NB4 (cell line): ENCODE measurements at regions not wholly inside any gene's neighbourhood (a gene's known extent, or its start where the extent isn't known, plus 50 kb on each side); places are given as distances from the start of the nearest gene placed in this dataset.

Source experiments
- TF ChIP-seq, protein P1 (sequence below): IDR thresholded peaks from one replicate; pipeline ENCODE4 v1.5.1; 2012; ENCODE audit warnings: low read depth, low read length
- TF ChIP-seq, protein P2 (sequence below): IDR thresholded peaks from 2 replicates; pipeline ENCODE4 v1.6.1; 2011; ENCODE audit warnings: low read depth, low read length

DNA sequence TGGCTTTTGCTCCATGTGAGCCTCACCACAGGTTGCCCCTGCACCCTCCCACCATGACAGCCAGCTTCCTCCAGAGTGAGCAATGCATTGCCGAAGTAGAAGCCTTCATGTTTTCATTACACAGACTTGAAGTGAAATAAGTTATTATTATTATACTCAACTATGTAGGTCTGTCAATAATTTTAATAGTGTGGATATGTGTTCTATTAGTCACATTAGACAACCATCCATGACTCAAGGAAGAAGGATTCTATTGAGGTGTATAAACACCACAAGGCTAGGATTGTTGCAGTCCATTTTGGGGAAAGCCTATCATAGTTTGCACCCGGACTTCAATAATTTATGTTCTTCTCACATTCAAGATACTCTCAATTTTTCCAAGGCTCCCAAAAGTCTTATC lies 369.5 kb downstream of the TAF11L14 start:
- TF ChIP-seq, protein P1, sequence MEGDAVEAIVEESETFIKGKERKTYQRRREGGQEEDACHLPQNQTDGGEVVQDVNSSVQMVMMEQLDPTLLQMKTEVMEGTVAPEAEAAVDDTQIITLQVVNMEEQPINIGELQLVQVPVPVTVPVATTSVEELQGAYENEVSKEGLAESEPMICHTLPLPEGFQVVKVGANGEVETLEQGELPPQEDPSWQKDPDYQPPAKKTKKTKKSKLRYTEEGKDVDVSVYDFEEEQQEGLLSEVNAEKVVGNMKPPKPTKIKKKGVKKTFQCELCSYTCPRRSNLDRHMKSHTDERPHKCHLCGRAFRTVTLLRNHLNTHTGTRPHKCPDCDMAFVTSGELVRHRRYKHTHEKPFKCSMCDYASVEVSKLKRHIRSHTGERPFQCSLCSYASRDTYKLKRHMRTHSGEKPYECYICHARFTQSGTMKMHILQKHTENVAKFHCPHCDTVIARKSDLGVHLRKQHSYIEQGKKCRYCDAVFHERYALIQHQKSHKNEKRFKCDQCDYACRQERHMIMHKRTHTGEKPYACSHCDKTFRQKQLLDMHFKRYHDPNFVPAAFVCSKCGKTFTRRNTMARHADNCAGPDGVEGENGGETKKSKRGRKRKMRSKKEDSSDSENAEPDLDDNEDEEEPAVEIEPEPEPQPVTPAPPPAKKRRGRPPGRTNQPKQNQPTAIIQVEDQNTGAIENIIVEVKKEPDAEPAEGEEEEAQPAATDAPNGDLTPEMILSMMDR: no peak
- TF ChIP-seq, protein P2, sequence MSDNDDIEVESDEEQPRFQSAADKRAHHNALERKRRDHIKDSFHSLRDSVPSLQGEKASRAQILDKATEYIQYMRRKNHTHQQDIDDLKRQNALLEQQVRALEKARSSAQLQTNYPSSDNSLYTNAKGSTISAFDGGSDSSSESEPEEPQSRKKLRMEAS: no peak
